MM.1S (cell line): ENCODE measurements at regions not wholly inside any gene's neighbourhood (a gene's known extent, or its start where the extent isn't known, plus 50 kb on each side); places are given as distances from the start of the nearest gene placed in this dataset.
"Not testable (repeated sequence)": the region's sequence is repeated elsewhere in the genome, so short reads cannot be mapped to it uniquely, and the experiment has no call there.

Experiments
- EZH2 ChIP-seq: fragments of 300-600 bp; sonication (generic); optimal IDR thresholded peaks from 2 replicates; pipeline ENCODE3; 2017; ENCODE audit warnings: low read depth, mild to moderate bottlenecking, antibody characterized with exemption, low read length, mixed read lengths
- EZH2phosphoT487 ChIP-seq: fragments of 300-600 bp; sonication (generic); IDR thresholded peaks from 2 replicates; pipeline ENCODE4 v1.6.1; 2018; ENCODE audit warnings: antibody characterized with exemption, low read length
- TF ChIP-seq, protein P1 (sequence below): fragments of 300-600 bp; sonication (generic); IDR thresholded peaks from 2 replicates; pipeline ENCODE4 v1.5.1; 2016; ENCODE audit warnings: antibody characterized with exemption, low read length, mixed read lengths

- TF ChIP-seq, protein P1, sequence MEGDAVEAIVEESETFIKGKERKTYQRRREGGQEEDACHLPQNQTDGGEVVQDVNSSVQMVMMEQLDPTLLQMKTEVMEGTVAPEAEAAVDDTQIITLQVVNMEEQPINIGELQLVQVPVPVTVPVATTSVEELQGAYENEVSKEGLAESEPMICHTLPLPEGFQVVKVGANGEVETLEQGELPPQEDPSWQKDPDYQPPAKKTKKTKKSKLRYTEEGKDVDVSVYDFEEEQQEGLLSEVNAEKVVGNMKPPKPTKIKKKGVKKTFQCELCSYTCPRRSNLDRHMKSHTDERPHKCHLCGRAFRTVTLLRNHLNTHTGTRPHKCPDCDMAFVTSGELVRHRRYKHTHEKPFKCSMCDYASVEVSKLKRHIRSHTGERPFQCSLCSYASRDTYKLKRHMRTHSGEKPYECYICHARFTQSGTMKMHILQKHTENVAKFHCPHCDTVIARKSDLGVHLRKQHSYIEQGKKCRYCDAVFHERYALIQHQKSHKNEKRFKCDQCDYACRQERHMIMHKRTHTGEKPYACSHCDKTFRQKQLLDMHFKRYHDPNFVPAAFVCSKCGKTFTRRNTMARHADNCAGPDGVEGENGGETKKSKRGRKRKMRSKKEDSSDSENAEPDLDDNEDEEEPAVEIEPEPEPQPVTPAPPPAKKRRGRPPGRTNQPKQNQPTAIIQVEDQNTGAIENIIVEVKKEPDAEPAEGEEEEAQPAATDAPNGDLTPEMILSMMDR = not testable (repeated sequence)
- TF ChIP-seq EZH2phosphoT487, EZH2: not testable (repeated sequence)
Observed at GRCh38 chr3:35454819-35455218, 184.5 kb upstream of the ARPP21 start.
